NCI-H446 (cell line): ENCODE measurements at regions not wholly inside any gene's neighbourhood (a gene's known extent, or its start where the extent isn't known, plus 50 kb on each side); places are given as distances from the start of the nearest gene placed in this dataset.

Experiments
- DNase-seq, 2 experiments: peaks; one replicate each; lab custom pipeline; 2025; lab: John Stamatoyannopoulos, UW

DNA sequence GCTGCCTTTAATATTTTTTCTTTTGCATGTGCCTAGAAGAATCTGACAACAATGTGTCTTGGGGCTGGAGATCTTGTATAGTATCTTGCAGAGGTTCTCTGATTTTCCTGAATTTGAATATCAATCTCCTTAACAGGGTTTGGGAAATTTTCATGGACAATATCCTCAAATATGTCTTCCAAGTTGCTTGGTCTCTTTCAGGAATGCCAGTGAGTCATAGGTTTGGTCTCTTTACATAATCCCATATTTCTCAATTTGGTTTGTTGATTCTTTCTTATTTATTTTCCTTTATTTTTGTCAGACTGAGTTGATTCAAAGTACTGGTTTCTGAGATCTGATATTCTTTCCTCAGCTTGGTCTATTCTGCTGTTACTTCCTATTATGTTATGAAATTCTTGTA, 208.7 kb upstream of the GLI3 start:
- DNase-seq, result no peak

DNA sequence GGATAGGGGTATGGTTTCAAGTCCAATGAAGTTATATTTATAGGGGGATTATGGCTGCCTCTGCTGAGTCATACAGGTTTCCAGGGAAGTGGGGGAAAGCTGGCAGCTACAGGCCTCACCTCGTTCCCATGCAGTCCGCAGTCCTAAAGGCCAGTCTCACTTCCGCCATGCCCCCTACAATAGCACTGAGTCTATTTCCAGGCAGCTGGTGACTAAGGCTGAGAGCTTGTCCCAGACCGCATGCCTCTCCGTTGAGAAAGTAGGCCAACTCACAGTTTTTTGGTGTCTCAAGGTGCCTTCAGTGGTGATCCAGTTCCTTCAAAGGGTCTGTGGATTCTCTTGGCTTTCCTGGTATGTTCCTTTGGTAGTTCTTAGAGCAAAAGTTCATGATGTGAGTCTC, 203.9 kb upstream of the GLI3 start:
- no peak for DNase-seq

DNA sequence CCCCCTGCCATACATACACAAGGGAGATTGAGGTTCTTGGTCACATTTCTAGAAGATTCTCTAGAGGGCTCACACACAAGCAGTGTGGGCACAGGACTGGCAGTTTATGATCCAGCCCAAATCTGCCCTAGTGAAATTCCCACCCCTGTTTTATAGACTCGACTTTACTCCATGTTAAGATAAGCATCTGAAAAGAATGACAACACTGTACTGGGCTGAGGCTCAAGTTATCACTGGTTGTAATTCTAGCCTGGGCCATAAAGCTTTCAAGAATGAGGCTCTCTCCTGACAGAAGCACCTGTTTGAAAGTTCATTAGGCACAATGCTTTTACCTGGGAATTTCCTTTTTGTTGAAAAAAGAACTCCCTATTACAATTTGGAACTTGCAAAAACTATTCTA, 195.6 kb upstream of the GLI3 start:
- no peak for DNase-seq

GRCh38 chr7:42431873-42432272, 194.9 kb upstream of the GLI3 start:
- DNase-seq, result no peak

DNA sequence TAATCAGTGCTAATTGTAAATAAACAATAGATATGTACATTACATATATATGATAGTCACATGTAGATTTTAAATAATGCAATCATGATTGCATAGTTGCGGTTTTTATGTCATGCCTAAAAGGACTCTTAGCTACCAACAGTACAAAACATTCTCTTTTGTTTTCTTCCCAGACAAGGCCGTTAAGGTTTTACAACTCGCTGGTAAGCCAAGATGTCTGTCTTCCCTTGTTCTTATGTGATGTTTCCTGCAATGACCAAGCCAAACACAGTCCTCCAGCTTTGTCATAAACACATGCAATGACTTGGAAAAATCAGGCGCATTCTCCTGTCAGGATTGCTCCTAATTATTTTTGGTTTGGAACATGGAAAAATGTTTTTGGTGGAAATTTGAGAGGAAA, 192.3 kb upstream of the GLI3 start:
- DNase-seq, result no peak

DNA sequence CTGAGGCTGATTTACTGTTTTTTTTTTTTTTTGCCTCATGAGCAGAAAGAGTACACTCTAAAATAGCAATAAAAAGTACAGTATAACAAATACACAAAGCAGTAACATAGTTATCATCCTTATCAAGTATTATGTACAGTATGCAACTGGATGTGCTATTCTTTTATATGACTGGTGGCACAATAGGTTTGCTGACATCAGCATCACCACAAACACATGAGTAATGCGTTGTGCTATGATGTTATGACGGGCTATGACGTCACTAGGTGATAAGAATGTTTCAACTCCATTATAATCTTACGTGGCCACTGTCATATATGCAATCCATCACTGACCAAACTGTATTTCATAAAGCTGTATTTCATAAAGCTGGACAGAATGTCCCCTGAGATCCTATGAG, 189.2 kb upstream of the GLI3 start:
- DNase-seq, result no peak

GRCh38 chr7:42414941-42415505, 178.0 kb upstream of the GLI3 start:
- no peak for DNase-seq

GRCh38 chr7:42414028-42414427, 177.0 kb upstream of the GLI3 start:
- no peak for DNase-seq

GRCh38 chr7:42409296-42409695, 172.3 kb upstream of the GLI3 start:
- DNase-seq, result no peak

GRCh38 chr7:42407833-42408232, 170.8 kb upstream of the GLI3 start:
- DNase-seq, result no peak

DNA sequence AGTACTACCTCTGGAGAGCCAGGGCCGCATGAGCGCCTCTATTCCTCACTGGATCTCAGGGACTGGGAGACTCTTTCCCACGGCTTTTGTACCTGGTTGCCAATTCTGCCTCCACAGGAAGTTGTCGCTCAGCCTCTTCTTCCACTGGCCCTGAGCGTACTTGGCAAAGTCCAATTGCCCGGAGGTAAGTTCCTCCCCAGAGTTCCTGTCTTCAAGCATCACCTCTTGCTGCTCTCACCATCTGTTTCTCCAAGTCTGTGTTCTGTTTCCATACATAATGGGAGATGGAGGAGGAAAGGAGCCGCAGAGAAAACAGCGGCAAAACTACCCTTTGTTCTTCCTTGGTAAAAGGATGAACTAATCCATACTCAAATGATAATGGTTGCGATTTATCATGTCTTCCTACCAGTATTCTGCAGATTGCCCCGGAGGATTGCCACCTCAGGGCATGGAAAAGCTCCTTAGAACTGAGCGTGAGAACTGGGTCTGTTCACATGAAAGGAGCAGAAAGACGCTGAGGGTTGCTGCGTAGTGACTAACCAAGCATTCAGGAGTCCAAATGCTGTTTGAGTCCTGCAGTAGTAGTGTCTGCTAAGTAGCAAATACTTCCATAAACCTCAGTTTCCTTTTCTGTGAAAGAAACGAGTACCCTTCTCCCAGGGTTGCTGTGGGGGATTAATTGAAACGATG, 170.2 kb upstream of the GLI3 start:
- DNase-seq, result no peak

- no peak for DNase-seq
Observed at GRCh38 chr7:42406358-42406757, 169.3 kb upstream of the GLI3 start.

DNA sequence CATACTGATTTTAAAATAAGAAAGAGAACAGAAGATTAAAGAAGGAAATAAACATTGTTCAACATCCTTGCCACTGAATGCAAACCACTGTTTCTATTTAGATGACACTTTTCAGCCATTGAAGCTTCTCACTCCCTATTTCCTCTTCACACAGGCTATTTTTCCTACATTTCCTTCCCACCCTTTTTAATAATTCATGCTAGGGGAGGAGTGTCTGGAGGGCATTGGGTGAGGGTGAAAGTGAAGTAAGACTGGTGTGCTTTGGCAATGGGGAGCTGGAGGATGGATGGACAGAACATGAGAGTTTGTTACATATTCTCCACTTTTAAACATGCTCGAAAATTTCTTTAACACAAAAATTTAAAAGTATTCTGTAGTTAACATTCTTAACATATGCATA, 168.8 kb upstream of the GLI3 start:
- no peak for DNase-seq

DNA sequence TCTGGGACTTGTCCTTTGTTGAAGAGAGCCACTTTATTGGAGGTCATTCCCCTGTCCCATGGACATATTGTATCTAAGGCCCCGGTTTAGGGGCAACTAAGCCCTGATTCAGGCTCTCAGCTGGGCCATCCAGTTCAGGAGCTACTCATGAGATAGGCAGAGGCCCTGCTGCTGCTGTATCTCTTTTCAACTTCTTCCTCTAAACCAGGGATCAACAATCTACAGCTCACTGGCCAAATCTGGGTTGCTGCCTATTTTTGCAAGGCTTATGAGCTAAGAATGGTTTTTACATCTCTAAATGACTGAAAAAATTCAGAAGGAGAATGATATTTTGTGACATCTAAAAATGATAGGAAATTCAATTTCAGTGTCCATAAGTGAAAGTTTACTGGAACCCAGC, 166.8 kb upstream of the GLI3 start:
- DNase-seq, result no peak

DNA sequence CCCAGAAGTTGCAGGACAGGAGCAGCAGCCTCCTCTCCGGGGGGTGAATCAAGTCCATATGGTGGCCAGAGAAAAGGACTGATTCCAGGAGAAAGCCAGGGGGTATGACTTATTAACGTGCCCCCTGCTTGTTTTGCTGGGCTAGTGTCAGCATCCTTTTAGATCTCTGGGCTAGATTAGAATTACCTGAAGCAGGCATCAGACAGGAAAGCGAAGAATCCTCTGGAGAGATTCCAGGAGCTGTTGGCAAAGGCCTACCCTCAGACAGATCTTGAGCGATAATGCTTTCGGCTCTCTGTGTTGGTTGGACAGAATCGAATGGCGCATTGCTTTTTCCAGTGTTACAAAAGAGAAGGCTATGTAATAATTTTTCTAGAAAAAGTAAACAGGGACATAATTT, 164.0 kb upstream of the GLI3 start:
- no peak for DNase-seq

DNA sequence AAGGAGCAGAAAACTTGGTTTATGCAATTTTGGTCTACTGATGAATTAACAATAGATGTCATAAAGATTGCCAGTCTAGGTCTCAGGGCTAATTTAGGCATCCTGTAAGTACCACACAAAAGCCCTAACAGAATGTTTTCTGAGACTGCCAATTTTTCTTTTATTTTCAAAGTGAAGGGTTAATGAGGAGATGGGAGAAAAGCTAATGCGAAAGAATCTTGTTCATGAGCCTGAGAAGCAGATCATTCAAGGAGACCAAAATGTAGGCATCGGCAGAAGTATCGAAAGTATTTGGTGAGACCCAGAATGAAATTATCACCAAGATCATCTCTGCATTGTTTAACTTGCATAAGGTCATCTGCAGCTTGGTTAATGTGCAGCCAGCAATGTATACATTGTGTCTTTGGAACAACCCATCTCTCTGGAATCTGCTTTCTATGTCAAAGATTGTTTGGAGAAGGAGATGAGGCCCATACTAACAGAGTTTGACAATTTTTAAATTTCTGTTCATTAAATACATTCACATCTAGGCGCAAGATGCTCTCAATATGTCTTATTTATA, 163.3 kb upstream of the GLI3 start:
- no peak for DNase-seq

GRCh38 chr7:42395607-42396006, 158.6 kb upstream of the GLI3 start:
- no peak for DNase-seq

DNA sequence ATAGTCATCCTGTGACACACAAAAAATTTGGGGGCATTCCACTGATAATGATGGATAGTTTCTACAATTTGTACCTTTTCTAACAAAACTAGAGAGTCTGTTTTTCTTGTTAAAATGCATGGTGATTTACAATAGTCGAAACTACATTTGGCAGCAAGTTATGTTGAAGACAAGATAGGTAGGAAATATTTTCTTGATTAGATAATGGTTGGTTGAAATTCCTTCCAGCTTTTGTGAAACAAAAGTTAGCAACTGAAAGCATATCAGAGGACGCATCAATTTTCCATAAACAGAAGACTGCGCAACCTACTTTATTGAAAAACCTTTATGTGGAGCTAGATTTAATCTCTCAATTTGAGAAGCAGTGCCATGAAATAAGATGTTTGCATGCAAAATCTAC, 155.8 kb upstream of the GLI3 start:
- no peak for DNase-seq

GRCh38 chr7:42389697-42390096, 152.7 kb upstream of the GLI3 start:
- no peak for DNase-seq

DNA sequence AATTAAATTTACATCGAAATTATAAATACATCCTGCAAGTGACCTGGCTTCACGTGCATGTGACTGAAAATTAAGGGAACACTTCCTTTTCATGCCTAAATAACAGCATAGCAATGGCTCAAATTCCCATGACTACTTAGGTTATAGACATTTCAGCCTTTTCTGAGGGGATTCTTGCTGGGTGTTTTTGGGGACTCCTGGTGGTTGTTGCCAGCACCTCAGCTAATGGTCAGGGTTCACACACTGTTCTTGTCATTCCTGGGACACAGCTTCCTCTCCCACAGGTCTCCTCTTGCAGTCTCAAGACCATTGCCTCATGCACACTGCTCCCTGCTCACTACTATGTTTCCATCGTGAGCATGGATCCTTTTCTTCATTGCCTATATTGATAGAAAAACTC, 148.9 kb upstream of the GLI3 start:
- DNase-seq, result no peak

GRCh38 chr7:42381161-42381560, 144.2 kb upstream of the GLI3 start:
- no peak for DNase-seq

DNA sequence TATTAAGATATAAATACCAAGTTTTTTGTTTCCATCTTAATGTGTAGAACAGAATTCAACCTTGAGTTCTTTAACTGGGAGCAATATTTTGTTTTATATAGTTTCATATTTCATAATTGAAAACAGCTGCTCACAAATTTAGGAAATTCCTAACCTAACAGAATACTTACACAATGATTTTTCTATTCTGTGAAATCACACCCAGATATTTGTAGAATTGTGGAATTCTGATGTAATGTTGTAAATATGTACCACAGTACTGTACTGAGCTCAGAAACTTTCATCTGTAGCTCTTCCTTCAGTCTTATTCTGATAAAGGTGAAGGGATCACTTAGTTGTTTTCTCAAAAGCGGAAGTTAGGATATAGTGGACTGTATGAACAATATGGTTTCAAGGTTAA, 143.4 kb upstream of the GLI3 start:
- no peak for DNase-seq

- DNase-seq, result no peak
Observed at GRCh38 chr7:42378149-42378548, 141.1 kb upstream of the GLI3 start.

DNA sequence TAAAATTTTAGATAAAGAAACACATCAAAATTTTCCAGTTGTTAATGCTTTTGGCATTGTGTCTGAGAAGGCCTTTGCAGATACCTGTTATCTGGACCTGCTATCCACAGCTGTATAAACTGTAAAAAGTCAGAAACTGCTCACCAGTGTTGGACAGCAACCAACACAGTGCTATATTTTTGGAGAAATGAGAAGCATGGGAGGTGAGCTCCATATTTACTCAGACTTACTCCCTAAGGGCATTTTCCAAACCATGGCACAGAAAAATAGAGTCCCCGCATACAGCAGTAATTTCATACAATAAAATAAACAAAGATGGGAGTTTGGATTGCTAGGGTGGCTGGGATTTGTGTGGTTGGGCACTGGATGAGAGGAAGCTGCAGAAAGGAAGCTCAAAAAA, 136.3 kb upstream of the GLI3 start:
- DNase-seq, result no peak
